ENCODE measurements at regions not wholly inside any gene's neighbourhood (a gene's known extent, or its start where the extent isn't known, plus 50 kb on each side); places are given as distances from the start of the nearest gene placed in this dataset.

- Histone ChIP-seq H3K27ac (ENCODE audit: extremely low read depth, low read depth, low read length) (no peak overlapping the region), H3K79me2 (ENCODE audit: control insufficient read depth, insufficient read depth, low read length) (no peaks in the 10 kb centered on the region), H3K27me3 (ENCODE audit: control insufficient read depth in 2 of 2, insufficient read depth in 2 of 2, low read length in 2 of 2) (no peaks in the 10 kb centered on the region), H3K4me2 (ENCODE audit: insufficient read depth, low read length) (no peak overlapping the region), H3K9me3 (replicated peaks; ENCODE audit: control insufficient read depth, insufficient read depth, low read depth, low read length) (no peaks in the 10 kb centered on the region), H4K20me1 (replicated peaks; ENCODE audit: control insufficient read depth, insufficient read depth, low read length) (no peaks in the 10 kb centered on the region), H3K36me3 (ENCODE audit: control insufficient read depth, insufficient read depth, low read length) (no peaks in the 10 kb centered on the region), H3K4me1 (replicated peaks in 1 of 2; ENCODE audit: control insufficient read depth in 2 of 2, insufficient read depth in 2 of 2, low read length in 2 of 2) (no peaks in the 10 kb centered on the region), H3K4me3 (no peak overlapping the region), H3K9ac (ENCODE audit: insufficient read depth in 1 of 2, low read depth in 2 of 2, low read length in 2 of 2) (no peak overlapping the region), H2AFZ (ENCODE audit: low read depth, low read length) (no peak overlapping the region), H3K9me1 (ENCODE audit: control insufficient read depth, insufficient read depth, low read length) (no peaks in the 10 kb centered on the region)
- ATAC-seq (no peak), FAIRE-seq (no peak), DNase-seq (ENCODE audit: extremely low read depth in 1 of 4, low spot score in 3 of 4) (no peak)
- CTCF ChIA-PET (ENCODE audit: low intra/inter-chr PET ratio) = no interaction called here
- TF ChIP-seq TBL1XR1 (IDR thresholded peaks at IDR 0.05; ENCODE audit: low read length in 2 of 2) (no peak), MYC (IDR thresholded peaks at IDR 0.05; ENCODE audit: low read depth, low read length) (no peak), MYC (CRISPR knock-in tag; IDR thresholded peaks at IDR 0.05; ENCODE audit: borderline replicate concordance, low read depth) (no peak), ZNF668 (CRISPR knock-in tag; IDR thresholded peaks at IDR 0.05) (no peak), RFX7 (CRISPR knock-in tag; IDR thresholded peaks at IDR 0.05) (no peak), HCFC1 (IDR thresholded peaks at IDR 0.05; ENCODE audit: low read depth, low read length) (no peak), SMAD2 (IDR thresholded peaks at IDR 0.05; ENCODE audit: low read depth, low read length) (no peak), POLR2H (tag; IDR thresholded peaks at IDR 0.05; ENCODE audit: low read depth) (no peak), PTRF (tag; IDR thresholded peaks at IDR 0.05) (no peak), ATF6 (CRISPR knock-in tag; IDR thresholded peaks at IDR 0.05) (no peak), CBX8 (IDR thresholded peaks at IDR 0.05; ENCODE audit: borderline replicate concordance, extremely low read depth, low read depth, low read length, poor library complexity, severe bottlenecking) (no peak), MXD1 (CRISPR knock-in tag; IDR thresholded peaks at IDR 0.05; ENCODE audit: borderline replicate concordance, poor library complexity, severe bottlenecking) (no peak), ZBTB33 (CRISPR knock-in tag; IDR thresholded peaks at IDR 0.05) (no peak), ETS1 (conservative IDR thresholded peaks at IDR 0.05; ENCODE audit: control insufficient read depth, low read depth, low read length) (no peak), NCOA6 (IDR thresholded peaks at IDR 0.05) (no peak), HOXB6 (CRISPR knock-in tag; IDR thresholded peaks at IDR 0.05; ENCODE audit: borderline replicate concordance) (no peak)
- POLR2A ChIA-PET = interaction anchor here (1.5 kb wide), 1 partner anchor 12 kb away, joined by 3 read pairs; no protein-coding TSS in a partner anchor
- in situ Hi-C loops (cut with MboI) = no loop called here
- WGBS (ENCODE audit: insufficient coverage, low coverage, missing lambda C conversion rate) = 0% methylated on average over 5 of the region's 5 CpGs
- intact Hi-C loops (cut with micrococcal nuclease) = no loop called here
- BruUV-seq (replicated peaks) = no TSS peak
Observed at GRCh38 chr20:18237682-18238081, 50.6 kb upstream of the ZNF133 start.

All from K562 (cell line).